Activated naive CD4-positive, alpha-beta T cell treated with anti-CD3 and anti-CD28 coated beads, Interleukin-2, amount 50 U/mL, for 24 hours (primary cell): ENCODE measurements at regions not wholly inside any gene's neighbourhood (a gene's known extent, or its start where the extent isn't known, plus 50 kb on each side); places are given as distances from the start of the nearest gene placed in this dataset.
"Not testable (repeated sequence)": the region's sequence is repeated elsewhere in the genome, so short reads cannot be mapped to it uniquely, and the experiment has no call there.

ENCODE experiments used
- H3K27ac Mint-ChIP-seq: one replicate; pipeline ENCODE4 v1.8.0; 2021; ENCODE audit warnings: mild to moderate bottlenecking, mixed read lengths
- H3K27me3 Mint-ChIP-seq: one replicate; pipeline ENCODE4 v1.8.0; 2021; ENCODE audit warnings: mixed read lengths
- H3K36me3 Mint-ChIP-seq: one replicate; pipeline ENCODE4 v1.8.0; 2021; ENCODE audit warnings: mixed read lengths
- H3K4me1 Mint-ChIP-seq: one replicate; pipeline ENCODE4 v1.8.0; 2021; ENCODE audit warnings: mixed read lengths
- H3K4me3 Mint-ChIP-seq: one replicate; pipeline ENCODE4 v1.8.0; 2021; ENCODE audit warnings: mild to moderate bottlenecking, mixed read lengths
- H3K9me3 Mint-ChIP-seq: one replicate; pipeline ENCODE4 v1.8.0; 2021; ENCODE audit warnings: mixed read lengths

DNA sequence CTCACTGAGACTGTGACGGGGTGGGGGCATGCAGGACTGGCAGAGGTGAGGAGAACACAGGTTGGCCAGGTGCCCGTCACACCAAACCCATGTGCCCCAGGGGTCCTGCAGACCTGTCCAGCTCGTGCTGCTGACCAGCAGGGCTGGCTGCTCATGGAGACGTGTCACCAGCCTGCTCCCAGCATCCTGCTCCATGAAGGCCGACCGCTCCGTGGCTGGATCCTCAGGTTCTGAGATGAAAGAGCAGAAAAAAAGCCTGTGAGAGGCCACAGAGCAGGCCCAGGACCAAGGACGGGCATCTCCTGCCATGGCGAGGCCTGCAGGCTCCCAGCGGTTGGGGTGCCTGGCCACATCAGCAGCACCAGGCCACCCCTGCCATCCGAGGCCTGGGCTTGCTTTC lies 71.7 kb upstream of the DRD5 start:
- H3K36me3 Mint-ChIP-seq: no peaks in the 10 kb centered on the region
- no peaks in the 10 kb centered on the region for H3K9me3 Mint-ChIP-seq
- H3K4me1 Mint-ChIP-seq: no peaks in the 10 kb centered on the region
- H3K27me3 Mint-ChIP-seq: no peaks in the 10 kb centered on the region
- no peak overlapping the region for H3K27ac Mint-ChIP-seq
- no peak overlapping the region for H3K4me3 Mint-ChIP-seq

DNA sequence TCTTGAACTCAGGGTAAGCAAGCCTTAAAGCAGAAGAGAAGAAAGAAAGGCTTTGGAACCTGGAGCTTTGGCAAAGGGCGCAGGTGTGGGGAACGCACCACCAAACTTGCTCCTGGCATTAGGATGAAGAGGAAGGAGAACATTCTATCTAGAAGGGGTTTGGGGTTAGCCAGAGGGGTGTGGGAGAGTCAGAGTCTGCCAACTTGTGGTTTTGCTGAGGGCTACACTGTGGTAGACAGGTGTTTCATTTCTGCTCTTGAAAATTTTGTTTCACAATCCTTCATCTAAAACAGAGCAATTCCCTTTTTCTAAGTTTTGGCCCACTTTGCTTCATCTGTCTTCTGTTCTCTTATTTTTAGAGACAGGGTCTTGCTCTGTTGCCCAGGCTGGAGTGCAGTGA lies 66.2 kb upstream of the DRD5 start:
- H3K27me3 Mint-ChIP-seq, H3K9me3 Mint-ChIP-seq, H3K4me1 Mint-ChIP-seq, H3K27ac Mint-ChIP-seq, H3K36me3 Mint-ChIP-seq, H3K4me3 Mint-ChIP-seq: not testable (repeated sequence)

GRCh38 chr4:9716093-9716492 lies 65.3 kb upstream of the DRD5 start:
- Mint-ChIP-seq H3K4me3 (no peak overlapping the region), H3K36me3 (no peaks in the 10 kb centered on the region), H3K27me3 (no peaks in the 10 kb centered on the region), H3K9me3 (no peaks in the 10 kb centered on the region), H3K27ac (no peak overlapping the region), H3K4me1 (no peaks in the 10 kb centered on the region)

GRCh38 chr4:9718246-9718939 lies 63.0 kb upstream of the DRD5 start:
- not testable (repeated sequence) for H3K4me3 Mint-ChIP-seq, H3K27me3 Mint-ChIP-seq, H3K27ac Mint-ChIP-seq, H3K4me1 Mint-ChIP-seq, H3K9me3 Mint-ChIP-seq, H3K36me3 Mint-ChIP-seq

- not testable (repeated sequence) for H3K27me3 Mint-ChIP-seq, H3K36me3 Mint-ChIP-seq
Measured at GRCh38 chr4:9722131-9722530, 59.3 kb upstream of the DRD5 start.

More at GRCh38 chr4:9722131-9722530, 59.3 kb upstream of the DRD5 start:
- not testable (repeated sequence) for H3K9me3 Mint-ChIP-seq, H3K27ac Mint-ChIP-seq, H3K4me3 Mint-ChIP-seq, H3K4me1 Mint-ChIP-seq
